Stimulated activated naive CD8-positive, alpha-beta T cell treated with anti-CD3 and anti-CD28 coated beads, Interleukin-15, Interleukin-2, amounts not matched to agents 100 U/mL and 50 U/mL, for 24 hours (primary cell): ENCODE measurements at regions not wholly inside any gene's neighbourhood (a gene's known extent, or its start where the extent isn't known, plus 50 kb on each side); places are given as distances from the start of the nearest gene placed in this dataset.
"Not testable (repeated sequence)": the region's sequence is repeated elsewhere in the genome, so short reads cannot be mapped to it uniquely, and the experiment has no call there.

ENCODE experiments used
- ATAC-seq: fragments of 150-1000 bp; cut with Tn5 transposase; one replicate; pipeline ENCODE4 v1.10.0; 2021
- DNase-seq: peaks from one replicate; pipeline ENCODE4 v3.0.0; 2021

DNA sequence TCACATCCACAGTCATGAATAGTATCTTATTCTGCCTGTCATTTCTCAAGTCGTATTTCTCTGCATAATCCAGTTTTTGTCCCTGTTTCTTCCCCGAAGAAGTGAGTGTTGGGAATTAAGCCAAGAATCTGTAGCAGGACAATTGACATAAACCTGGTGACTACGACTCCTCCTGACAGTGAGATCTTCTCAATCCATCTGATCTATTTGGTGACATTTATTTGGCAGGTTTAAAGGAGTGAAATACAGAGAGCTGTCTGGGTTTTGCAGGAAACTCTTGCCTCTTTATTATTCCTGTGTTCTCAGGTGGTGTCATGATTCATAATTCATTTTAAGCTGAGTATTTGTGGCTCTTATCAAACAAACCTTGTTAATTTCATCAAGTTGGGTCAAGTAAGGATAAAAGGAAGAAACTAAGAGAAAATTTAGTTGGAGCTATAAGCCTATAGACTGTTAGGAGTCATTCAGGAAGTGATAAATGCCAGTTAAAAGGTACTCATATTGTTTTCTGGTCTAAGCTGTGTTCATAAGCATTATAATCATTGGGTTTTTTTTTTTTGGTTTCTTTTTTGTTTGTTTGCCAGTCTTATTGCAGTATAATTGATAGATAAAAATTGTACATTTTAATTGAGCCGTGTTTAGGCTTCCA is 95.9 kb upstream of the PCSK1 start:
- DNase-seq: no peak
- ATAC-seq: no peak

DNA sequence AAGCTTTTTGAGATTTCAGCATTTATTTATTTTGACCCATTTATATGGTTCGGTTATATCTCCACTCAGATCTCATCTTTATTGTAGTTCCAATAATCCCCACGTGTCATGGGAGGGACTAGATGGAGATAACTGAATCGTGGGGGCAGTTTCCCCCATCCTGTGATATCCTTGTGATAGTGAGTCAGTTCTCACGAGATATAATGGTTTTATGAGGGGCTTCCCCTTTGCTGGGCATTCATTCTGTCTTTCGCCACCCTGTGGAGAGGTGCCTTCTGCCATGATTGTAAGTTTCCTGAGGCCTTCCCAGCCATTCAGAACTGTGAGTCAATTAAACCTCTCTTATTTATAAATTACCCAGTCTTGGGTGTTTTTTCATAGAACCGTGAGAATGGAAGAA is 96.5 kb upstream of the PCSK1 start:
- peak; percentile 8 for DNase-seq
- ATAC-seq: peak; percentile 67

DNA sequence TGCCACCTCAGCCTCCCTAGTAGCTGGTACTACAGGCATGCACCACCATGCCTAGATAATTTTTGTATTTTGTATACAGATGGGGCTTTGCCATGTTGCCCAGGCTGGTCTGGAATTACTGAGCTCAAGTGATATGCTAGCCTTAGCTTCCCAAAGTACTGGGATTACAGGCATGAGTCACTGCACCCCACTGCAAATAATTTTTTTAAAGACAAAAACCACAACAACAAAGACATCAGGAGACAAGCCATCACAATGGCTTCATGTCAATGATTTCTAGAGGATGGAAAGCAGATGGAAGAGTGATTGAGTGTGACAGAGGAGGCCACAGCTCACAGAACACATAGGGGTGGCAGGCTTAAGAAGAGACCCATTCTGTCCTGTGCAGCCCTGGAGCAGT is 97.9 kb upstream of the PCSK1 start:
- no peak for DNase-seq
- ATAC-seq: no peak

DNA sequence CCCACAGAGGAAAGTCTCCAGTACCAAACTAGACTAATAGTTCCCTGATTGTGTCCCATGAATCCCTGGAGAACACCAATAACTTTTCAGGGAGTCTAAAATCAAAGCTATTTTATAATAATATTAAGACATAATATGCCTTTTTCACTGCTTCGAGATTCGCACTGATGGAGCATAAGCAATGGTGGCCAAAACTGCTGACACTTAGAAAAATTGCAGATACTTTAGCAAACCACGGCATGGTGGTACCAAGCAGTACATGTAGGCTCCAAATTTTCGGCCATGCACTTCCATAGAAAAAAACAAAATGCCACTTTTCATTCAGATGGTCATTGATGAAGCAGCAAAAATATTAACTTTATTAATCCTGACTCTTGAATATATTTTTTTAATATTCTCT is 100.3 kb upstream of the PCSK1 start:
- DNase-seq (no peak), ATAC-seq (no peak)

DNA sequence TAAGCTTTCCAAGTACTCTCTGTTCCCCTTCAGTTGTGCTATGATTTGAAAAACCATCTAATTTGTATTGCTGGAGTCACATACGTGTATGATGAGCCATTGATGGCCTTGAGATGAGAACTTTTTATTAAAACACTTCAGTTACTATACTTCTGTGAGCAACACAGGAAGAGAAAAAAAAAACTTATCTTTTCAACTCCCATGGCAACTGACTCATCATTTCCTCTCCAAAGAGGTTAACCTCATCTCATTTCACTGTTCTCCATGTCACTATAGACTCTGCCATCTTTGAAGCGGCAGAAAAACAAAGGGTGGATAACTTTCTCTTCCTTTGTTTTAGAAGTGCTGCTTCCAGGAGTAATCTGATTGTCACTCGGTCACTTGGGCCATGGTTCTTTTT is 104.3 kb upstream of the PCSK1 start:
- DNase-seq: no peak
- peak; percentile 89 for ATAC-seq

DNA sequence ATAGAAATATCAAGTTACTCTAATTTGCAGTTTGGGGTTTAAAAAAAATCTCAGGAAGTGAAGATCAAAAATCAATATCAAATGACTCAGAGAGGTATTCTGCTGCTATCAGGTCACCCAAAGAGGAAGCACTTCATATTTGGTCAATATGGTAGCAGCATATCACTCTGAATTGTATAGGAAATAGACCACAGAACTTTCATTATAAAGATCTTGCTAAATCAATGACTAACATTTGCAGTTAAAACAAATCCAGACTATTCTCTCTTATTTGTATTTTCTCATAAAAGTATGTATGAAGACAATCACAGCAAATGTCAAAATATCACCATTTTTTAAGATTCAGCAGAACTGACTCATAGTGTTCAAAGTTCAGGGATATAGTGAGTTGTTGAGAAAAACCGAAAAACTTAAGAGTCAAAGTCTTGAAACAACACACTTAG is 105.8 kb upstream of the PCSK1 start:
- ATAC-seq (peak; percentile 87), DNase-seq (no peak)

DNA sequence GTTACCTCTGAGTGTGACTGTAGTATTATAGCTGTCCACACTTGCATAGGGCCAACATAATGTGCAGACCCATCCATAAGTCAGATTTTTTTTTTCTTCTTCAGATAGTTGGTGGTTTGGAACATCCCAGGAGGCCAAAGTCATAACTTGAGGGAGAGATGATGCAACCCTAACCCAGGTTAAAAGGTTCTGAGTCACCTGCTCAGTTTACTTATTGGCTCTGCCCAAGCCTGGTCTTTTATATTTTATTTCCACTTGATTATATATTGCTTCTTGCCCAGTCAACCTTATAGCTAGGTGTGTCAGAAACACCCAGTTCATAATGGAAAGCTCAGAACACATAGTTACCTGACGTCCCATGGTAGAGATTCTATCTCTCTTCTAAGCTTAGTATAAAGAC is 113.1 kb upstream of the PCSK1 start:
- no peak for DNase-seq
- peak; percentile 28 for ATAC-seq

DNA sequence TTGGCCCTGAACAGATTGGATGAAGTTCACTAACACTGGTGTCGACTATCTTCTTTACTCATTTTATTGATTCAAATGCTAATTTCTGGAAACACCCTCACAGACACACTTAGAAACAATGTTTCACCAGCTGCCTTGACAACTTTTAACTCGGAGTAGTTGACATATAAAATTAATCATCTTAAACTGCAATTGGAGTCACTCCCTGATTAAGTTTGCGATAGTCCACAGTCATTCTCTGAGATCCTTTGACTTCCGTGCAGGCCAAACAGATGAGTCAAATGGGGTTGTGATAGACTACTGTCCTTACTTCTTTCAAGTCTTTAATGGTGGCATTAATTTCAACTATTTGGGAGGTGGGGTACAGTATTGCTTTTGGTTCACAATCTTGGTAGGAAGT is 114.4 kb upstream of the PCSK1 start:
- DNase-seq (no peak), ATAC-seq (no peak)

DNA sequence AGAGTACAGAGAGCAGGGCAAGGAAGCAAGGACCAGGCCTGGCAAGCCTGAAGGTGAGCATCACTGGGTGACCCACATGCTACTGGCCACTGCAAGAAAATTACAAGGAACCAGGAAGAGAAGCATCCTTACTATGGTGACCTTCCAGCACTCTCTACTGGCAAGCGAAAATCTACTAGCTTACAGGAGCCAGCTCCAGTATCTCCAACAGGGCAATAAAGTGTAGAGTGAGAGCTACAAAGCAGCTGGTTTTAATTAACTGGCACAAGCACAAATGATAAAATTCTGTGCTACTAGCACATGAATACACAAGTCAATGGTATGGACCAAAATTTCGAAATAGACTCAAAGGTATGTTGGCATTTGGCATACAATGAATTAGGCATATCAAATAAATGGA is 113.3 kb upstream of the CAST start:
- no peak for DNase-seq

DNA sequence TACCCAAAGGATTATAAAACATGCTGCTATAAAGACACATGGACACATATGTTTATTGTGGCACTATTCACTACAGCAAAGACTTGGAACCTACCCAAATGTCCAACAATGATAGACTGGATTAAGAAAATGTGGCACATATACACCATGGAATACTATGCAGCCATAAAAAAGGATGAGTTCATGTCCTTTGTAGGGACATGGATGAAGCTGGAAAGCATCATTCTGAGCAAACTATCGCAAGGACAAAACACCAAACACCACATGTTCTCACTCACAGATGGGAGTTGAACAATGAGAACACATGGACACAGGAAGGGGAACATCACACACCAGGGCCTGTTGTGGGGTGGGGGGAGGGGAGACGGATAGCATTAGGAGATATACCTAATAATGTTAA is 101.3 kb upstream of the CAST start:
- not testable (repeated sequence) for DNase-seq, ATAC-seq

More for the DNA sequence above, 113.3 kb upstream of the CAST start:
- no peak for ATAC-seq

DNA sequence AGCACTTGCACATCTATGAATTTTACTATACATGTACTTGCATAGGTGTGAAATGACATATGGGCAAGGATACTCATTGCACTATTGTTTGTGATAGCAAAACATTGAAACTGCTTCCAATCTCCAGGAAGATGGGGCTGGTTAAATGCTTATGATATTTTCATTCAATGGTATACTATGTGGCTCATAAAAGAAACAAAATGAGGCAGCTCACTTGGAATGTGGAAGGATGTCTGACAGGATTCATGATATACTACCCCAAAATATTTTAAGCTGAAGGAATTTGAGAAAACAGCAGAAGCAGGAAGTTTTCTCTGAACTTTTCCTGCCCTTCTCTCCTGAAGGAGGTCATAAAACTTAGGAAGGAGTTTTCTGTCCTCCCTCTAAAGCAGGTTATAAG is 99.6 kb upstream of the CAST start:
- ATAC-seq (no peak), DNase-seq (no peak)

DNA sequence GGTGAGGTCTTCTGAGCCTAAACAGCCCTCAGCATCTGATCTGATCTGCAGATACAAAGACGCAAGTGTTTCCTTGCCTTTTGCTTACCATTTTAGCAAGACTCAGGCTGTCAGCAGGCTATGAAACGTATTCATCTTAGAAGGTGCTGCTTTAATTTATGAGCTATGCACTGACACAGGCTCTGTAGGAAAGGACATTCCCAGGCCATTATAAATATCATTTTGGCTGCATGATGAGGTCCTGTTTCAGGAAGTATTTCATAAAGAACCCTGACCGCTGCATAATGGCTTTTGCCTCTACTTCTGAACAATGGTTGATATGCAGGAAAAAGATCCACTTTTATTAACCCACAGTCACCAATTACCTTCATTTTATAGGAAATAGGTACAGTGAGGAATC is 98.4 kb upstream of the CAST start:
- DNase-seq: no peak
- no peak for ATAC-seq

DNA sequence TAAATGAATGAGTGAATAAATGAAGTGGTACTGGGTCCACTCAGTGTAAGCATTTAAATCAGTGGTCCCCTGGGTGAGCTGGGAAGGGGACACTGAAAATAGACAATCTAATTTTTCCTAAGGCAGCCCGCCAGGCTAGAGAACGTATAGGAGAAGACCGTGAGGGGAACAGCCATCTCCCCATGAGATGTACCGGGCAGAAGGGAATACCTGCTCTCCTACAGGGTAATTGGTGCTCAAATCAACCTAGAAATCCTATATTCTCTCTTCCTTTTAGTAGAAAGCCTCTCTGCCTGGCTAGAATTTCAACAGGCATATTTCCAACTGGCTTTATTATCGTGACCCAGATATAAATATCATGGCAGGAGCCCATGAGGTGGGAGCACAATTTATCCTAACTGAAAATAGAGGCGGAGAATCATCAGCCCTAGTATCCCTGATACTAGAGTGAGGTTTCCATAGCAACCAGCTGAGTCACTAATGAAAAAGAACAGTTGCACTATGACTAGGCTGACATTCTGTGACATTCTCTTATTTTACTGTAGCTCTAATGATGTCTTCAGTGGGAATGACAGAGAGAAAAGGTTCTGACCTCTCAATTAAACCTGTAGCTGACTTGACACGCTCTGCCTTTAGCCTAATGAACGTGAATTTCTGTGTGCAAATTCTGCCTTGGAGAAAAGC is 96.5 kb upstream of the CAST start:
- DNase-seq (no peak), ATAC-seq (peak; percentile 82)

DNA sequence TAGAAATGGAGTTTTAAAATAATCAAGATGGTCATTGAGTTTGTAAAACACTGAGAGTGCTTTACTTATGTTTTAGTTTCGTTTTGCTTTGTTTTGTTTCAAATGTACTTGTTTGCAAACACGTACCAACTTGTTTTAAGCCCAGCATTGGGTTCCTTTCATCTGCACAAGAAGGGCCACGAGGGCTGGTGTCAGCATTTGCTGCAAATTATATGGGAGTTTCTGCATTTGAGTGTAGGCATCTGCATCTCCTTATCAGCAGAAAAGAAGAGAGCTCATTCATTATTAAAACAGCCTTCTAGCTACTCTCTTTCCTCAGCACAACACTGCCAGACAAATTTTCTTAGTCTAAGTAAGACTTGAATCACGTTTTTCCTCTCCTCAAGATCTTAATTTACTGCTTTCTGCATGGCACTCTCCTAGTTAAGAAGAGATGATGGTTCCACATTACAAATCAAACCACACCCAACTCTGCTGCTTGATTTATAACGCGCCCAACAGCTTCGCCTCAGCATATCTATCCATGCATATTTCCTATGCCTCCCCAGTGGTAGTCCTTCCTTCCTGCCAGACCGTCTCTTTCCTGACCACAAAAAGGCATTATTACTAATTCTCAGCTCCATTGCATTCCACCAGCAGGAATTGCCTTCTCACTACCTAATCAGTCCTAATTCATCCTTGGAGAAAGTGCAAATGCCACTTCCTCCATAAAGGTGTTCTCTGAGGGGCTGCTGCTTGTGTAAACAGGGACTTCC is 95.2 kb upstream of the CAST start:
- DNase-seq (no peak), ATAC-seq (no peak)

DNA sequence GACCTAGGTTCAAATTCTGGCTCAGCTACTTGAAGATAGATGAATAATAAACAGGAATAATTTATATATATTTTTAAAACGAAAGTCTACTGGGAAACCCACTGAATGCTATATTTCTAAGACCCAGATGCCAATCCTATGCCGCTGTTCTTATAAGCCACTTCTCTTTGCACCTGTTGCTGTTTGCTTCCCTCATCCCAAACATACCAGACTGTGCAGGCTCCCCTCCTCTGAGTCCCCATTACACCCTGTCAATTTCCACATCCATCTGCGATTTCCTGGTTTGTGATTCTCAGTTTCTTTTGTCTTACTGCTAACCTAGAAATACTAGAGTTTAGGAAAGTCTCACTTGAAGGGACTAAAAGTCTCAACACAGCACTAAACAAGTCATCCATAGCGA is 92.8 kb upstream of the CAST start:
- ATAC-seq (no peak), DNase-seq (no peak)

DNA sequence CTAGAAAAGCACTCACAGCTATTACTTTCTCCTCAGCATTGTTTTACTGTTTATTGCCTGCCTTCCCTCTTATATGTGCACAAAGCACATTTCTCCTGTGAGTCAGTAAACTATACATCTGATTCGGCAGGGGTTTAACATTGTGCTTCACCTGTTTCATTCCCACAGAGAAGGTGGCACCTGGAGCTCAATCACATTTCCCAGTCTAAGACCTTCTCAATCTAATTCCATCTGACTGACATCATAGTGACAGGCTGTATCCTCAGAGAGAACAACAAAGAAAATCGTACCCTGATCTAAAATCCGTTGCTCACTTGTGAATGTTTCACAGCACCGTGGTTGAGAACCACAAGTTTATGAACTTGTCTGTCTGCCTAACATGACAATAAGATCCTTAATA is 92.4 kb upstream of the CAST start:
- ATAC-seq (no peak), DNase-seq (no peak)

DNA sequence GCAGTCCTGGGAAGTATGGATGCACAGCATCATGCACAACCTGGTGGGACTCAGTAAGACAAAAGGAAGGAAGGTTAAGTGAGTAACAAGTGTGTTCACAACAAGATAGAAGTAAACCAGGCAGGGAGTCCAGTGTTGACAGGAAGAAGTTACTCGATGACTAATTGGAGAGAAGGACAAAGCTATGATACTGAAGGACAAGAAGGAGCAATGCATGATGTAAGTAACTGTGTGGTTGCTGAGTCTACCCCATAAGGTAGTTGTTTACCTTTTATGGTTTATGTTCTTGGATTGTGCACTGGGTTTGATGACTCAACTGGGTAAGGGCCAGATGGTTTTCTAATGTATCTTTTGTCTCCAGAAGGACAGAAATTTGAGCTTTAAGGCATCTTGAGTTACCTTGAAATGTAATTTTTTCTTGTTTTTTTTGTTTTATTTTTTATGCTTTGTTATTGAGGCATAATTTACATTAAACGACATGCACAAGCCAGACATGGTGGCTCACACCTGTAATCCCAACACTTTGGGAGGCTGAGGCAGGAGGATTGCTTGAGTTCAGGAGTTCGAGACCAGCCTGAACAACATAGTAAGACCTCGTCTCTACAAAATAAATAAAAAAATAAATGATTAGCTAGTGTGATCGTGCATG is 89.2 kb upstream of the CAST start:
- DNase-seq: no peak
- ATAC-seq: peak; percentile 78

DNA sequence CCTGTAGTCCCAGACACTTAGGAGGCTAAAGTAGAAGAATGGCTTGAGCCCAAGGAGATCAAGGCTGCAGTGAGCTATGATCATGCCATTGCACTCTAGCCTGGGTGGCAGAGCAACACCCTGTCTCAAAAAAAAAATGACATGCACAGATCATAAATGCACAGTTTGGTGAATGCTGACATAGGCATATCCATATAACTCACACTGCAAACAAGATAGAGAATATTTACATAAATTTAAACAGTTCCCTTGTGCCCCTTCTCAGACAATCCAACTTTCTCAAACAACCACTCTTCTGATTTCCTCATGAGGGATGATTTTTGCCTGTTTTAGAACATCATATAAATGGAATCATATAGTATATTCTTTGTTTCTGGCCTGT is 88.7 kb upstream of the CAST start:
- ATAC-seq: no peak
- no peak for DNase-seq

DNA sequence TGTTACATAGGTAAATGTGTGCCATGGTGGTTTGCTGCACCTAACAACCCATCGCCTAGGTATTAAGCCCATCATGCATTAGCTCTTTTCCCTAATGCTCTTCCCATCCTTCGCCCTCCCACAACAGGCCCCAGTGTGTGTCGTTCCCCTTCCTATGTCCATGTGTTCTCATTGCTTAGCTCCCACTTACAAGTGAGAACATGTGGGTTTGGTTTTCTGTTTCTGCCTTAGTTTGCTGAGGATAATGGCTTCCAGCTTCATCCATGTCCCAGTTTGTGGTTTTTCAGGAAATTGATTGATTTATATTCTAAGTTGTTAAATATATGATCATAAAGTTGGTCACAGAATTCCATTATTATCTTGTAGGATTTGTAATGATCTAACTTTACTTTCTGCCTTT is 85.3 kb upstream of the CAST start:
- DNase-seq (no peak), ATAC-seq (no peak)

DNA sequence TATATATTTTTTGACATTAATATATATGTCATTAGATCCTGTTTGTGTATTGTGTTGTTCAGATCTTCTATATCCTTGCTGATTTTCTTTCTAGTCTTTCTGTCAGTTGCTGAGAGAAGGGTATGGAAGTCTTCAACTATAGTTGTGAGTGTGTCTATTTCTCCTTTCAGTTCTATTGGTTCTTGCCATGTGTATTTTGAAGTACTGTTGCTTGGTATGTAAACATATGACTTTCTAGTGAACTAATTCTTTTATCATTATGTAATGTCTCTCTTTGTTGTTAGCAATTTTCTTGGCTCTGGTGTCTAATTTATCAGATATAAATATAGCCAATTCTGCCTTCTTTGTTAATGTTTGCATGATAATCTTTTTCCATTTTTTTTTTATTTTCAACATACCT is 84.3 kb upstream of the CAST start:
- ATAC-seq (no peak), DNase-seq (no peak)

DNA sequence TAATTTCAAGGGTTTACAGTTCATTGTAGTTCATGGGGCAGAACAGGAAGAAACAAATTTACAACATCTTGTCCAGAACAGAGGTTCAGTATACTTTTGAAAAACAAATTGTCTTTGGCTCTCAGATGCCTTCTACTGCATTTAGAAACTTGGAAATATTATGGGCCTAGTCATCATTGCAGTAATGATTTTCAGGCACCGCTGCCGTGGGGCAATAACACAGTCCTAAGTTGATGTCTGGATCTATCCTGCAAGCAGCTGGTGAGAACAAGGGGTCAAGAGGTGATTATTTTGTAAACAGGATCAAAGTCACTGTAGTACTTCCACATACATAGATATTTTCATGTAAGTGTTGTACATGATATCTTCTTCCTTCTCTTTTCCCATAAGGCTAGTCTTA is 82.5 kb upstream of the CAST start:
- ATAC-seq: no peak

DNA sequence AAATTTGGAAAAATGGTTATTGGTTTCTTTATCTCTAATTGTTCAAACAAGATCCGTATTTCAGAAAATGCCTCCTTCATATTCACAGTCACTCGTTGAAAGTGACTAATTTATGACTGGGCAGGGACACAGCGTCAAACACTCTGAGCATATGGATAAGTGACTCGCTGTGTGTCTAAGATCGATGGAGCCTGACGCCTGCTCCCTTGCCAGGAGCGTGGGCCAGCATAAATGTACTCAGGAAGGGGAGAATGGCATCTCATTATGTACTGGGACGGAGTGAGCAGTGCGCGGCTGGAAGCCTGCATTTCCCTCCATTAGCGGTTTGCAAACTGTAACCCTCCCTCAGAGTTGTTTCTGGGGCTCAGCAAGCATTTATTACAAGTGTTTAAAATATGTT is 79.8 kb upstream of the CAST start:
- no peak for ATAC-seq
- DNase-seq: no peak

More for the DNA sequence above, 82.5 kb upstream of the CAST start:
- no peak for DNase-seq

DNA sequence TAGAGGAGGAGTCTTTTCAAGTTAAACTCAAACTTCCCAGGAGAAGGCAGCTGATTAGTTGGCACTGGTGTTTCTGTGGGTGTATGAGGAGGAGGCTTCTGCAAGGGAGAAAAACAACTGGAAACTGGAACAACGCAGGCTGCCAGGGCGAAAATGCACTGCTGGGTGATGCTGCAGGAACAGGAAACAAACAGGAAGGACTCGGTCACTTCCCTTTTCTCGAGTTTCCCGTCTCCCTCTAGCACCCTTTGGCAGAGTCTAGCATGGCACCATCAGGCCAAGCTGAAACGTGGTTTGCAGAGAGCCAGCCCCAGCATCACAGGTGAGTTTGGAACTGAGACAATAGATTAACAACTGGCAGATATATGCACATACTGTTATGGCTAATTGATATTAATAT is 77.5 kb upstream of the CAST start:
- DNase-seq (no peak), ATAC-seq (no peak)
